Activated CD8-positive, alpha-beta T cell treated with anti-CD3 and anti-CD28 coated beads for 36 hours (primary cell): ENCODE measurements at regions not wholly inside any gene's neighbourhood (a gene's known extent, or its start where the extent isn't known, plus 50 kb on each side); places are given as distances from the start of the nearest gene placed in this dataset.

ENCODE experiments used
- ATAC-seq: fragments of 200-7000 bp; cut with Tn5 transposase; one replicate; pipeline ENCODE4 v1.10.0; 2021; ENCODE audit warnings: mild to moderate bottlenecking, moderate library complexity
- CTCF ChIA-PET: fragments of 350-600 bp; sonication (Branson Sonifier 250); formaldehyde crosslinking; loops from one replicate; lab custom pipeline; 2021; ENCODE audit warnings: antibody characterized with exemption; lab: Charles Lee
- POLR2A ChIA-PET: fragments of 350-600 bp; sonication (Branson Sonifier 250); formaldehyde crosslinking; loops from one replicate; lab custom pipeline; 2021; ENCODE audit warnings: antibody characterized with exemption; lab: Charles Lee
- DNase-seq: peaks from one replicate; pipeline ENCODE4 v3.0.0-alpha.2; 2020
- H3K27ac Mint-ChIP-seq: one replicate; pipeline ENCODE4 v1.8.0; 2021; ENCODE audit warnings: mild to moderate bottlenecking, mixed read lengths
- H3K27me3 Mint-ChIP-seq: one replicate; pipeline ENCODE4 v1.8.0; 2021; ENCODE audit warnings: mixed read lengths
- H3K36me3 Mint-ChIP-seq: one replicate; pipeline ENCODE4 v1.8.0; 2021; ENCODE audit warnings: low read depth, mixed read lengths
- H3K4me1 Mint-ChIP-seq: one replicate; pipeline ENCODE4 v1.8.0; 2021; ENCODE audit warnings: low read depth, mixed read lengths
- H3K4me3 Mint-ChIP-seq: one replicate; pipeline ENCODE4 v1.8.0; 2021; ENCODE audit warnings: mild to moderate bottlenecking, moderate library complexity, mixed read lengths
- H3K9me3 Mint-ChIP-seq: one replicate; pipeline ENCODE4 v1.8.0; 2021; ENCODE audit warnings: mixed read lengths
- CTCF ChIP-seq: fragments of 200-600 bp; IDR thresholded peaks from one replicate; pipeline ENCODE4 v1.8.0; 2022; ENCODE audit warnings: antibody characterized with exemption, mild to moderate bottlenecking
- intact Hi-C: fragments of 100-400 bp; cut with micrococcal nuclease; formaldehyde crosslinking; loops from one replicate; pipeline ENCODE4 v1.10.0; 2022

- POLR2A ChIA-PET, result no interaction called here
- Mint-ChIP-seq H3K27ac (no peak overlapping the region), H3K36me3 (no peaks in the 10 kb centered on the region), H3K4me1 (peaks cover 9% of the 10 kb centered on the region), H3K4me3 (no peak overlapping the region), H3K9me3 (no peaks in the 10 kb centered on the region), H3K27me3 (peaks cover 5% of the 10 kb centered on the region)
- CTCF ChIA-PET, result no interaction called here
- no peak for TF ChIP-seq CTCF
- intact Hi-C loops, result no loop called here
- no peak for ATAC-seq
- DNase-seq, result no peak
Observed at GRCh38 chr2:38212312-38212711, 136.4 kb upstream of the CYP1B1 start.

- POLR2A ChIA-PET, result no interaction called here
- CTCF ChIA-PET, result no interaction called here
- ATAC-seq (no peak), DNase-seq (no peak)
- Mint-ChIP-seq H3K27me3 (peaks cover 27% of the 10 kb centered on the region), H3K9me3 (no peaks in the 10 kb centered on the region), H3K4me3 (no peak overlapping the region), H3K4me1 (no peaks in the 10 kb centered on the region), H3K27ac (no peak overlapping the region), H3K36me3 (no peaks in the 10 kb centered on the region)
- TF ChIP-seq CTCF, result no peak
- intact Hi-C loops, result no loop called here
Observed at GRCh38 chr2:38207168-38207567, 131.2 kb upstream of the CYP1B1 start.

GRCh38 chr2:38203446-38203810 is 127.5 kb upstream of the CYP1B1 start:
- intact Hi-C loops, result no loop called here
- DNase-seq, result no peak
- no peaks in the 10 kb centered on the region for H3K4me1 Mint-ChIP-seq
- no peaks in the 10 kb centered on the region for H3K9me3 Mint-ChIP-seq
- peaks cover 33% of the 10 kb centered on the region for H3K27me3 Mint-ChIP-seq
- H3K27ac Mint-ChIP-seq, result no peak overlapping the region
- no peak for TF ChIP-seq CTCF
- ChIA-PET CTCF (no interaction called here), POLR2A (no interaction called here)
- H3K36me3 Mint-ChIP-seq, result no peaks in the 10 kb centered on the region
- no peak overlapping the region for H3K4me3 Mint-ChIP-seq
- no peak for ATAC-seq

- H3K36me3 Mint-ChIP-seq, result no peaks in the 10 kb centered on the region
- no peaks in the 10 kb centered on the region for H3K4me1 Mint-ChIP-seq
- no peak for TF ChIP-seq CTCF
- DNase-seq (no peak), ATAC-seq (no peak)
- POLR2A ChIA-PET, result no interaction called here
- H3K27me3 Mint-ChIP-seq, result peaks cover 28% of the 10 kb centered on the region
- CTCF ChIA-PET, result no interaction called here
- H3K9me3 Mint-ChIP-seq, result no peaks in the 10 kb centered on the region
- no peak overlapping the region for H3K4me3 Mint-ChIP-seq
- no peak overlapping the region for H3K27ac Mint-ChIP-seq
- intact Hi-C loops, result no loop called here
Observed at GRCh38 chr2:38202713-38203445, 126.9 kb upstream of the CYP1B1 start.

GRCh38 chr2:38201784-38202183 is 125.8 kb upstream of the CYP1B1 start:
- CTCF ChIA-PET, result interaction anchor here (1.5 kb wide), 1 partner anchor 306 kb away, joined by 3 read pairs; no protein-coding TSS in a partner anchor
- Mint-ChIP-seq H3K27me3 (peaks cover 25% of the 10 kb centered on the region), H3K4me1 (no peaks in the 10 kb centered on the region), H3K36me3 (no peaks in the 10 kb centered on the region), H3K9me3 (no peaks in the 10 kb centered on the region), H3K27ac (no peak overlapping the region), H3K4me3 (no peak overlapping the region)
- ATAC-seq (no peak), DNase-seq (no peak)
- TF ChIP-seq CTCF, result no peak
- intact Hi-C loops, result no loop called here
- POLR2A ChIA-PET, result no interaction called here
